GM21515 (cell line): ENCODE measurements at regions not wholly inside any gene's neighbourhood (a gene's known extent, or its start where the extent isn't known, plus 50 kb on each side); places are given as distances from the start of the nearest gene placed in this dataset.

ENCODE experiments used
- ATAC-seq: cut with Tn5 transposase; IDR thresholded peaks from one replicate; pipeline ENCODE4 v1.9.1; 2021; ENCODE audit not compliant: unreplicated experiment

- no peak for ATAC-seq
Measured at GRCh38 chr7:36802459-36803135, 78.3 kb upstream of the AOAH start.

GRCh38 chr7:36796850-36797536 lies 72.7 kb upstream of the AOAH start:
- no peak for ATAC-seq

GRCh38 chr7:36795451-36796021 lies 71.2 kb upstream of the AOAH start:
- ATAC-seq: no peak

GRCh38 chr7:36794689-36795088 lies 70.4 kb upstream of the AOAH start:
- ATAC-seq: no peak

GRCh38 chr7:36792421-36792820 lies 68.1 kb upstream of the AOAH start:
- no peak for ATAC-seq

GRCh38 chr7:36790311-36790787 lies 66.1 kb upstream of the AOAH start:
- ATAC-seq: no peak

- no peak for ATAC-seq
Measured at GRCh38 chr7:36788825-36789470, 64.7 kb upstream of the AOAH start.

GRCh38 chr7:36787933-36788378 lies 63.7 kb upstream of the AOAH start:
- ATAC-seq: peak; percentile 73

- peak; percentile 80 for ATAC-seq
Measured at GRCh38 chr7:36784991-36785940, 61.0 kb upstream of the AOAH start.

- no peak for ATAC-seq
Measured at GRCh38 chr7:36781011-36781738, 56.9 kb upstream of the AOAH start.

GRCh38 chr7:36777855-36778254 lies 53.6 kb upstream of the AOAH start:
- no peak for ATAC-seq

GRCh38 chr7:36777062-36777461 lies 52.8 kb upstream of the AOAH start:
- ATAC-seq: no peak

GRCh38 chr7:36775676-36776075 lies 51.4 kb upstream of the AOAH start:
- no peak for ATAC-seq

GRCh38 chr7:36775061-36775620 lies 50.8 kb upstream of the AOAH start:
- ATAC-seq: no peak
